HG02840 (cell line): ENCODE measurements at regions not wholly inside any gene's neighbourhood (a gene's known extent, or its start where the extent isn't known, plus 50 kb on each side); places are given as distances from the start of the nearest gene placed in this dataset.

Experiments
- ATAC-seq: cut with Tn5 transposase; IDR thresholded peaks from one replicate; pipeline ENCODE4 v1.9.1; 2021; ENCODE audit warnings: mild to moderate bottlenecking, moderate library complexity, moderate number of reproducible peaks; ENCODE audit not compliant: unreplicated experiment, low FRiP score

DNA sequence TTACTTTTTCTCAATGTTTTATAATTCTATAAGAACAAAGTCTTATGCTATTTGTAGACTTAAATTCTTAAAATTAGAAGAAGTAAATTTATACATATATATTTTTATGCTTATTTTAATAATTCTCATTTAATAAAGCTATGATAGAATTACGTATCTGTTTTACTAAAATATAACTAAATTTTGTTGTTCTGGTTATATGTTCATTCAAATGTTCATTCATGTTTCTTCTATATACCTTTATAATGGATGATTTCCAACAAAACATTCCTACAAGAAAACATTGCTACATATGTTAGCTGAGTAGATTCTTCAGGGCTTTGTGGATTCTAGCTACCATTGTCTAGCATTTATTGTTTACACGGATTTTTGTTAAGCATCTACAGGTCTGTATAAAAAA lies 634.3 kb upstream of the PCDH20 start:
- no peak for ATAC-seq

DNA sequence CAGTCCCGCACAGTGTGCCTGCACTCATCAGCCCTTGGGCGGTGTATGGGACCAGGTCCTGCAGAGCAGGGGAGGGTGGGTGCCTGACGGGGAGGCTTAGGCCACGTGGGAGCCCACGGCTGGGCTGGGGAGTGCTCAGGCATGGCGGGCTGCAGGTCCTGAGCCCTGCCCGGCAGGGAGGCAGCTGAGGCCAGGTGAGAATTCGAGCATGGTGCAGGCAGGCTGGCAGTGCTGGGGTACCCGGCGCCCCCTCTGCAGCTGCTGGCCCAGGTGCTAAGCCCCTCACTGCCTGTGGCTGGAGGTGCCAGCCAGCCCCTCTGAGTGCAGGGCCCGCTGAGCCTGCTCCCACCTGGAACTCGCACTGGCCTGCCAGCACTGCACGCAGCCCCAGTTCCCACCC lies 630.9 kb upstream of the PCDH20 start:
- ATAC-seq: no peak

DNA sequence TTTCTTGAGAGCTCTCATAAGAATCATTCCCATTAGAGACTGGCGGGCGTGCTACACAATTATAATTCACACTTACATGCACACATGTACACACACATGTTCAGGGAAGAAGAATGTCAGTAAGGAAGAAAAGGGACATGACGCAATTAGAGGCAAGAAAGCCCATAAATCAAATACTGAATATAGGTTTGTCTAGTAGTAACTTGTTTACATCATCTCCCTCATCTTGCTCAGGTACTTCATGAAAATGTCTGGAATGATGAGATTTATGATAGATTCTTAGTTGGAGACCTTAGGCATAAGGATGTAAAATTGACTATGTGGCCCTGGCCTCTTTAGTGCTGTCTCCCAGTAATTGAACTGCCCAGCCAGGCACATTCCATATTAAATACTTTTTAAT lies 628.0 kb upstream of the PCDH20 start:
- no peak for ATAC-seq

DNA sequence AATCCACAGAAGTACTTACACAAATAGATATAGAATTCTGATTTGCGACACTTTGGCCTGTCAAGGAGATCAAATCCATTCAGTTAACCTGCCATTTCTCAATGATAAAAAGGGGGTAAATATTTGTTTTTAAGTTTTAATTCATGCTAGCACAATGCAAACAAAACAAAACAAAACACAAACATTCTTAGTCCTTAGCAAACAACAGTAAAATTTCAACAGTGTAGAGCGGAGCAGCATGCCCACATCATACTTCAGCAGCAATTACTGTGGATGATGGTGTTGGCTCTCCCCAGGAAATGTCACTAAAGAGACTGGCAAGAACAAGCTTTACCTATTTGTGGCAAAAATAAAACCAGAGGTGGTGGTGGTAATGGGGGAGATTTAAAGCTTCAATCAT lies 625.2 kb upstream of the PCDH20 start:
- ATAC-seq: no peak

DNA sequence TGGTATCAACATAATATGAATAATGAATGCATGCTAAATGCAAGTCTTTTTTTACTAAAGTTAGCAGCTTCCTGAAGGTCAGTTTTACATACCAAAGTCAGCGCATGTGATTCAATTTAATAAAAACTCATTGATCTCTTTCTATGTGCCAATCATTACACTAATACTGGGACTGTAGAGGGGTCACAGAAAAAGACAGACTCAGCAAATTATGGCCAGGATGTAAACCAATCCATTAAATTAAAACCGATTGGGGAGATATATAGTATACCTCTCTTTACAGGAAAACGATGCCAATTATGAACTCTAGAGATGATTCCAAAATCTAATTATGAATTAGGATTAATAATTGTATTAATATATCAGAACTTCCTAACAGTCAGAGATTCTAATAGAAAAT lies 624.4 kb upstream of the PCDH20 start:
- ATAC-seq: no peak

DNA sequence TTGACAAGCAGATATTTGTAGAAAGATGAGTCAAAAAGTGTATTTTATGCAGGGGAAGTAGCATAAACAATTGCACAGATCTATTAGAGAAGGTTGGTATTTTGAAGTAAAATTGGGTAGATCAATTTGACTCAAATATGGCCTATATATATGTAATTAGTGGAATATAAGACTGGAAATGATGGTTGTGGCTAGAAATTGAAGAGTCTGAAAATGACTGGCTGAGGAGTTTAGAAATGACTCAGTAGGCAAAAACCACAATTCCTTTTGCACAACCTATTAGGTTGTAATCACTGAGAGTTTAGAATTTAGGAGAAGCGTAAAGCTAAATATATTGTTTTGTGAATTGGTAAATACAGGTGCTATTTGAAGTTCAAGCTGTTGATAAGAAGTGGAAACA lies 622.6 kb upstream of the PCDH20 start:
- ATAC-seq: no peak

DNA sequence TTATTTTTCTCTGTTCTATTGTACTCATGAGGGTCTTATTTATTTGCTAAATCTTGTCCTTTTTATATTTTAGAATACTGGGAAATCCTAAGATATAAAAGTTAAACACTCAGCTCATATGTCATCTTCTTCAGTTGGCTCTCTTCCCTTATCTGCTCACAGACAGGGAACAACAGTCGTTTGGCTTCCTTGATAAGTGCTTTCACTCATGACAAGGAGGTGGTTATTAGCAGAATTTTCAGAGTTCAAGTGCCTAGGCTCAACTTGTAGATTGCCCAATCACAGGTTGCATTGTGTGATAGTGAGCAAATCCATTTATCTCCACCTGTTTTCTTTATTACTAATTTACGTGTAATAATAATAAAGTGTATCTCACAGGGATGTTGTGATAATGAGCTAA lies 620.3 kb upstream of the PCDH20 start:
- ATAC-seq: no peak

DNA sequence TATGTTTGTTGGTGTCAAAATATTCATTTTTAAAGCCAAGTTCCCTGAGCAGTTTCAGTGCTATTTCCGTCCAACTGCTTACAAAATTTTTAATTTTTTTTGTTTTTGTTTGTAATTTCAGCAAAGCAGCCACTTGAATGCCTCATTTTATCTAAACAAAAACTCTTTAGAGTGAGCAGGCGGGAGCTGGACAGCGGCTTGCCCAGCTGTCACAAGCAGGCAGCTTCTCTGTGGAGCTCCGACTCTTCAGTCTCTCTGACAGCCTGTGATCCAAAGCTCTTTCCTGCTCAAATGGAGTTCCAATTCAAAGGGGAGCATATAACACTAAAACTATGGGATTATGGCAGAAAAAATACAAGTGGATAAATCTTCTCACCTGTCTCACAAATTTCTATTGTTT lies 618.3 kb upstream of the PCDH20 start:
- ATAC-seq: no peak

DNA sequence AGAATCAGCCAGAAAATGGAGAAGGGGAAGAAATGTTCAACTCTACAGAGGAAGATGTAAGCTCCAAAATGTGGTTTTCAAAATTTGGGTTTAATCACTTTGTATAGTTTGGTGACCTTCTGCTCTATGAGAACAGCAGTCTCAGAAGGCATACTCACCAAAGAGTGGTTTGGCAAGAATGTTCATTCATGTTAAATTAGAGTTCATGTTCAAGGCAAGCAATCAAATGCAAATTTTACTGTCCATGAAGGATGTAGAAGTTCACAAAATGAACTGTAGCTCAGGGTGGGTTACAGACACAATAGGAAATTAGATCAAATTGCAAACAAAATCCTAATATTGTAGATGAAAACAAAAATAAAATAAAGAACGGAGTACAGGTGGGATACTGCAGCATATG lies 606.7 kb upstream of the PCDH20 start:
- no peak for ATAC-seq

DNA sequence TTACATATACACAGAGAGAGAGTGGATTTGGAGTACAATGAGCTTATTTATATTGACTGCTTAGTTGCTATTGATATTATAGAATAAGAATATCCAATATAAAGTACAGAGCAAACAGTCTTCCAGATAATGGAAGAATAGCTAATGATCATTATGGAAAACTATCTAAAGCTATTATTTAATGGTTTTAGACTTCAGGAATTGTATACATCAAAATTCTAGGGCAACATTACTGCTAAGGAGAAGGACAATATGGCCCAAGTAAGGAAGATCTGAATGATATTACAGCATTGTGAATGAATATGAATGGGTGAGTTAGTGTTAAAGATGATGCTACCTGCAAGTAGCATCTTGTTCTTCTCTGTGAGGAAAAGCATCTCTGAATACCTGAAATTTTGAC lies 604.2 kb upstream of the PCDH20 start:
- ATAC-seq: no peak

DNA sequence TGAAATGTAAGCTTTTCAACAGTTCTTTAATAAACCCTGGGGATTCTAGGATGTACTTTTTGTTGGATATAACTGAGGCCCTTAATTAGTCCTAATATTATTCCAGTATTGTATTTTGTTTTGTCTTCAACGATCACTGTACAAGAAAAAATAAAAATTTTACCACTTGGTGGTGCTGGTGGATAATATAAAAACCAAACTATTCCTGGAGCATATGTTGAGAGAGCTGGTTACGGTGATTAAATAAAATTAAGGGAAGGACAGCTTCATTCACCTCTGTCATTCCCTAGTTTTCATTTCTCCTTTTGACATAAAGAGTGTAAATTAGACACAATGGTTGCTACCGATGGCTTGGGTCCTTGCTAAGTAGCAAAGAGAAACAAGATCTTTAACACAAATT lies 598.6 kb upstream of the PCDH20 start:
- no peak for ATAC-seq

DNA sequence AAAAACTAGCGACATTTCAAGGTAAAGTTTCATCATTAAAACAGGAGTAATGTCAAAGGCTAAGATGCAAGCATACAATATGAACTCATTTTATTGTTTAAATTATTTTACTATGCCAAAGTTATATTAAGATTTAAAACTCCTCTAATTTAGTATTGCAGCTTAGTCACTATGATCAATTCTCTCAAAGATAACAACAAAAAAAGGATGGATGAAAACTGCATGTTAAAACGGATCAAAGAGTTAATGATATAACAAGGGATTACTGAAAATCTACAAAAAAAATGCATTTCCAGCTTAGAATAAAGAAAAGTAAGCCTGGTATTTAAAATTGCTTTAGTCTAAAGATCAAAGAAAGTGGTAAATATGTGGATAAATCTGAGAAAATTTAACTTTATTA lies 587.8 kb upstream of the PCDH20 start:
- no peak for ATAC-seq

DNA sequence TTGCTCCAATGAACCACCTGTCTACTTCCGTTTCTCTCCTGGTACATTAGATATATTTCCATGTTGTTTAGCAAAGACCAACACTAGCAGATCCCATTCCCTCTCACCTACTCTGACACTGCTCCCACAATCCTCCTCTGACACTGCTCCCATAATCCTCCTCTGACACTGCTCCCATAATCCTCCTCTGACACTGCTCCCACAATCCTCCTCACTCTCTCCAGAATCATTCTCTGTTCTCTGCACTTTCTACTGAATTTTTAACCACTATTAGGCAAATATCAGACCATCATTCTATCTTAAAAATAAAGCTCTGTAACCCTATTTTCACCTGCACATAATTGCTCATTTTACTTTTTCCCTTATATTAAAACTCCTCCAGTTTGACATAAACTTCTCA lies 578.5 kb upstream of the PCDH20 start:
- no peak for ATAC-seq

DNA sequence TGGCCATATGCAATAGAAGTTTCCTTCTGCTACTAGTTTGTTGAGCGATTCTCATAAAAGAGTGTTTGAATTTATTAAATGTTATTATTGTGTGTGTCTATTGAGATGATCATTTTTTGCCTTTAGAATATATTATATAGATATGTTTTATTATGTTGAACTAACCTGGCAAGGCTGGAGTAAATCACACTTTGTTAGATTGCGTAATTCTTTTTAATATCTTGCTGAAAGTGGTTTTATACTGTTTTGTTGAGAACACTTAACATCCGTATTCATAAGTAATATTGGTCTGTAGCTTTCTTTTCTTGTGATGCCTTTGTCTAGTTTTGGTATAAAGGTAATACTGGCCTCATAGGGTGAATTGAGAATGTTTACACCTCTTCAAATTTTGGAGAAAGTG lies 574.3 kb upstream of the PCDH20 start:
- no peak for ATAC-seq

DNA sequence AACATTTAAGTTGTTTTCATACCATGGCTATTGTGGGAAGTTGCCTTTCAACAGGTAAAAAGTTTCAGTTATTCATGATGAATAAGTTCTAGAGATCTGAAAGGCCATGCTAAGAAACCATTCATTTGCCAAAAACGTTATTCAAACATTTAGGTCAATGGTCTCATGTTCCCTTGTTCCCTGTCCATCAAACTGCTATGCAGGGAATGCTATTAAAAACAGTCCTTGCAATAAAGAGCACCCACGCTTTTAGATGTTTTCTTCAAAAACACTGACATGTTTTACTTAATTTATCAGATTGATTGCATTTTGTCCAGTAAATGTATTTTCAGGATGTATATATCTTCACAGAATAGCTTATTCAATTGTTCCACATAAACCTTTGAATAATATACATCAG lies 573.2 kb upstream of the PCDH20 start:
- no peak for ATAC-seq

DNA sequence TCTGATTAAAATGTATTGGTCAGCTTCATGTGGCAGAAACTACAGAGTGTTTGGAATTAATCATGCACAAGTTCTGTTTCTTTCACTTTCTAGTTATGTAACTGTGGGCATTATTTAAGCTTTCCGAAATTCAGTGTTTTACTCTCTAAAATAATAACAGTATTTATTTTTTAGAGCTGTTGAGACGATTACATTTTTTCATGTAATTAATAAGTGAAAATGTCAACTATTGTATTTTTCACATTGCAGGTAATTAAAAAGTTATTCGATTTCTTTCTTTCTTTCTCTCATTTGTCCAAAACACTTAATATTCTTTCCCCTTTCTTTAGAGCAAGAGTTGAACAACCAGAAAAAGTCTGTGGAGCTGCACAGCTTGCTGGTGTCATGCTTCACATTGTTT lies 559.4 kb upstream of the PCDH20 start:
- ATAC-seq: no peak

DNA sequence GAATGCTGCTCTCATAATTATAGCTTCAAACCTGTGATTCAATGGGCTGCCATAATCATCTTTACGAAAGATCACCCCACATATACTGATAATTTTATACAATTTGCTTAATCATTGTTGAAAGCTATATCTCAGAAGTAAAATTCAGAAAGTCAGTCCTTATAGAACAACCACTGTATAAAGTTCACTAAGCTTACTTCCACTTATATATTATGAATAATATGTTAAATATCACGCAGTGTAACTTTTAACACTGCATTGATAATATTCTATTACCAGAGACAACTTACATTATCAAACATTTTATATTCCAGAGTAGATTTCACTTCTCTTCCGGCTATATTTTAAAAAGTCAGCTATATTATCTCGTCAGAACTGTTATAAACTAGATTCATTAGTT lies 550.1 kb upstream of the PCDH20 start:
- no peak for ATAC-seq

DNA sequence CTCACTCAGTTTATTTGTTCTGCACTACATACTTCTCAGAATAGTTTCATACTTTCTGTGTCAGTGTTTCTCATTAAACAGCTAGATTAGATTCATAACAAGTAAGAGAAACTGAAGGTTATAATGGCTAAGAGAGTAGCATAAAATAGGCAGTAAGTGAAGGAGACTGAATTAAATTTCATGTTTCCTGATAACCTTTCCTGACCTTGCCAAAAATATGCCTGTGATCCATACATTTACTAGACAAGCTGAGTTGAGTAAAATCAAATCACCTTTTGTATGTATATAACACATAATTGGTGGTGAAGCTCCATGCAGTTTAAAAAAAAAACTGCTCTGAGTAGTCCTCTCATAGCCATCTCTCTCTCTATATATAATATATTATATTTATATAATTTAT lies 545.3 kb upstream of the PCDH20 start:
- no peak for ATAC-seq

DNA sequence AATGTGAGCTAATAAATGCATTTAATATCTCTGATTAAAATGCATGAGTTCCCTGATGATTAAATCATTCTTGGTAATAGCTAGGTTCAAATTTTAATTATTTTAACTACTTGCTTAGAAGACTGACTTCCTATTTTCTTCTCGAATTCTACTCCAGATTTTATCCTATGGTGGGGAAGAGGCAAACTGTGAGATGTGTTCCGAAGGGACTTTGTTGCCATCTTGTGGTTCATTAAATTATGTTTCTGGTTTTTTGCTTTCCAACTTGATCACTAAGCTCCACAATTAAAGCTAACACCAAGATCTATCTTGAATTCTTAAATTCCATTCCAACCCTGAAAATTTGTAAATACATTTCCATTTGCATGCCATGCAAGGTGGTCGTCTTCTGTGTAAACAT lies 538.4 kb upstream of the PCDH20 start:
- no peak for ATAC-seq

DNA sequence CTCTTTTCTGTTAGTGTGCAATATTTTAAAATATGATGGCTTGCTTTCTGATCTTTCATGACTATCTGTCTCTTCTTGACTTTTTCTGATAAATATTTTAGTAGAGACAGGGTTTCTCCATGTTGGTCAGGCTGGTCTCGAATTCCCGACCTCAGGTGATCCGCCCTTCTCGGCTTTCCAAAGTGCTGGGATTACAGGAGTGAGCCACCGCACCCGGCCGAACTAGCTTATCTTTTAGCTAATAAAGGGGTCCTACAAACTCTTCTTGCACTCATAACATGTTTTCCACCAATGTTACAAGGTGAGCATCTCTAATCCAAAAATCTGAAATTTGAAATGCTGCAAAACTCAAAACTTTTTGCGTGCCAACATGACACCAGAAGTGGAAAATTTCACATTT lies 535.2 kb upstream of the PCDH20 start:
- ATAC-seq: no peak

DNA sequence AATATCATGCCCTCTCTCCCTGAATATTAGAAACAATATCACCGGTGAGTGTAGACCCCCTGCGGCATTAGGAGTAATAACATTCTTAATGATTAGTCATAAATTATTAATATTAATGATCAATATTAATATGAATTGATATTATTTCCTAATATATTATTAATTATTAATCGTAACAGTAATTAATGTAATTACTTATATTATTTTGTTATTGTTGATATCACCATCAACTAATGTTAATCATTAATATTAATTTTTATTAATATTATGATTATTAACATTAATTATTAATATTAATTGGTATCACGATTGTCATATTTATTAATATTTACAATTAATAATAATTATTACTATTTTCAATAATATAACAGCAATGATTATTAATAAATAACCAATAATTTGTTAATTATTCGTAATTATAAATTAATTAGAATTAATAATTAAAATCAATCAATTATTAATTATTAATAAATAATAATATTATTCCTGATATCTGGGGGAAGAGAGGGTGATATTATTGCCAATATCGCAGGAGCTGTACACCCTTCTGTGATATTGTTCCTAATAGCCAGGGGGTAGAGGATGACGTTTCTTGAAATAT lies 528.8 kb upstream of the PCDH20 start:
- no peak for ATAC-seq

DNA sequence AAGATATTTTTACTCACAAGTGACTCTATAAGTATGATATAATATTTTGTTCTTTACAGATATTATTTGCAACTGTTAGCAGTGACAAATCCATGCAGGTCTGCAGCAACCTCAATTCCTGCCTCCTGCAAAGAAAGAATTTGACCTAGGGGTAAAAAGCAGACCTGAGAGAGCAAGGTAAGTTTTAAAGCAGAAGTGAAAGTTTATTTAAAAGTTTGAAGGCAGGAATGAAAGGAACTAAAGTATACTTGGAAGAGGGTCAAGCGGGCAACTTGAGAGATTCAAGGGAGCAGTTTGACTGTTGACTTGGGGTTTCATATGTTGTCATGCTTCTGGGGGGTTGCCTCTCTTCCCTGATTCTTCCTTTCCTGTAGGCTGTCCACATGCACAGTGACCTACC lies 520.1 kb upstream of the PCDH20 start:
- no peak for ATAC-seq

DNA sequence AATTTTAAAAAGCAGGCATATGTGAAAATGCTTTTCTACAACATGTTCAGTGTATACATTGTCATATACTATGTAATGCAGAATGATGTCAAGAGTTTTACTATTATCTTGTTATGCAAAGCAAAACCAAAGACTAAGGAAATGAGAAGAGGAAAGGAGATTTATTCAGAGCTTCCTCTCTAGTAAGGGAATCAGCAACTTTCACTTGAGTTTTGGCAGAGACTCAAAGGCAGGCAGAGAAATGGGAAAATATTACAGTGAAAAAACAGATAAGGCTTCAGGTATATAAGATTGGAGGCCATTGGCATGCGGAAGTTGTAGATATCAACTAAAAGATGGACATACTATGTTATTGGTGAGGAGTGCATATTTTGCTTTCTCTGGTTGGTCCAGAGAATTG lies 512.0 kb upstream of the PCDH20 start:
- ATAC-seq: no peak
